ENCODE measurements at regions not wholly inside any gene's neighbourhood (a gene's known extent, or its start where the extent isn't known, plus 50 kb on each side); places are given as distances from the start of the nearest gene placed in this dataset.
"Not testable (repeated sequence)": the region's sequence is repeated elsewhere in the genome, so short reads cannot be mapped to it uniquely, and the experiment has no call there.

DNA sequence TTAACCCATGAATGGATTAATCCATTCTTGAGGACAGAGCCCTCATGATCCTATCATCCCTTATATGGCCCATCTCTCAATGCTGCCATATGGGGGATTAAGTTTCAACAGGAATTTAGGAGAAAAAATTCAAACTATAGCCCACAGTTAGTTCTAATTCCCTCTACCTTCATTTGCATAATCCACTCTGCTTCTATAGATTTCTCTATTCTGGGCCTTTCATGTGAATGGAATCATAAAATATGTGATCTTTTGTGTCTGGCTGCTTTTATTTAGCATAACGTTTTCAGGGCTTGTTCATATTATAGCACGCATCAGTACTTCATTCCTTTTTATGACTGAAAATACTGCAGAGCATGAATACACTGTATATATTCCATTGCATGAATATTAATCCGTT is 55.4 kb downstream of the CTSL start:
- no peak for DNase-seq

DNA sequence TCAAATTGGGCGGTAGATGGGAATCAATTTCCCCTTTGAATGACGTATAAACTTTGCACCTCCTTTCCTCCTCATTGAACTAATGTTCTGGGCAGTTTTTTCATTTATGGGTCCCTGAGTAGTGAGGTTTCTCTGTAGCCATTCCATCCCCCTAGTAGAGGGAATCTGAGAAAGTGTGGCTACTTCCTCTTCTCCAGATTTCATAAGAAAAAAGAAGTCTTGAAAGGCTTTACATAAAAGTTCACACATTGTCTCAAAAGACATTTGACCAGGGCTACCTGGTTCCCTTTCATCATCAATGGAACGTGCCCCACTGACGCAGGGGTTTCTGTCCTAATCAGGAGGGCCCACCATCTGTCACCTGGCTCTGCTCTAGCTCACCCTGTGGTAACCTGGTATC is 57.3 kb downstream of the CTSL start:
- DNase-seq: no peak

DNA sequence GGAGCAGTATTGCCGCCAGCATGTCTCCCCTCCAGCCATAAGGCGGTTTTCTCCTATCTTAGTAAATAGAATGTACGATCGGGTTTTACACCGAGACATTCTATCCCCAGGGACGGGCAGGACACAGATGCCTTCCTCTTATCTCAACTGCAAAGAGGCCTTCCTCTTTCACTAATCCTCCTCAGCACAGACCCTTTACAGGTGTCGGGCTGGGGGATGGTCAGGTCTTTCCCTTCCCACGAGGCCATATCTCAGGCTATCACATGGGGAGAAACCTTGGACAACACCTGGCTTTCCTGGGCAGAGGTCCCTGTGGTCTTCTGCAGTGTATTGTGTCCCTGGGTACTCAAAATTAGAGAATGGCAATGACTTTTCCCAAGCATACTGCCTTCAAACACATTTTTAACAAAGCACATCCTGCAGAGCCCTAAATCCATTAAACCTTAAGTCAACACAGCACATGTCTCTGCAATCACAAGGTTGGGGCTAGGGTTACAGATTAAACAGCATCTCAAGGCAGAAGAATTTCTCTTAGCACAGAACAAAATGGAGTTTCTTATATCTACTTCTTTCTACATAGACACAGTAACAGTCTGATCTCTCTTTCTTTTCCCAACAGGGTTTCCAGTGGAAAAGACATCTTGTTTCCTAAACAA is 59.5 kb downstream of the CTSL start:
- DNase-seq: not testable (repeated sequence)

DNA sequence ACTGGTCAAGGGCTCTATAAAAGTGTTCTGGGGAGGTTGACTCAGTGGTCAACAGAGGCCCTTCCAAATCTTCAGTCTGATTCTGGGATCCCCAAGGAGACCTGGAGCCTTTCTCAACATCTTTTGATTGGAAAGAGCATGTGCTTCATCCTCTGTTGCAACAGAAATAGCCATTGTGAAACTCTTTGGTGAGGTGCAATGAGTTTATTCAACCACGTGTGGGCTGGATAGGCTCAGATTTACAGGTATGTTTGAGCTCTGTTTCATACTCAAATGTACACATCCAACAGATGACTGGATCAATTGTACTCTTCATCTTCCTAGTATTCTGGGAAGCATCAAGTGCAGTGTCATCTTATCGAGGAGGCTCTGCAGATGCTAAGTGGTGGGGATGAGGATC is 60.5 kb downstream of the CTSL start:
- DNase-seq: no peak

DNA sequence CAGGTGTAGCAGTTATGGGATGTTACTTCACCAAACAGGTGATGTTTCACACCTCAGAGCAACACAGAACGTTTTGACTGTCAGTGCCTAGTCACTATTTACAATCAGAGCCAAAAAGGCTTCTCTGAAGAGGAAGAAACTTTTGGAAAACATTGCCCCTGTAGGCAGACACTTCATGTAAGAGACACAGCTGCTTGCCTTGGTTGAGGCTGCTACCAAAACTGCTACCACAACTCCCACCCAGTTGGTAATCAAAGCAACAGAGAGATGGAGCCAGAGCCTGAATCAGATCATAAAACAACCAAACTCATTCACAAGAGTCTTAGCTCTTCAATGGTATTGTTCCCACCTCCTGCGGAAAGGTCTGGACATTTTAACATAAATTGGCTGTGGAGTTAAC is 61.0 kb downstream of the CTSL start:
- no peak for DNase-seq

DNA sequence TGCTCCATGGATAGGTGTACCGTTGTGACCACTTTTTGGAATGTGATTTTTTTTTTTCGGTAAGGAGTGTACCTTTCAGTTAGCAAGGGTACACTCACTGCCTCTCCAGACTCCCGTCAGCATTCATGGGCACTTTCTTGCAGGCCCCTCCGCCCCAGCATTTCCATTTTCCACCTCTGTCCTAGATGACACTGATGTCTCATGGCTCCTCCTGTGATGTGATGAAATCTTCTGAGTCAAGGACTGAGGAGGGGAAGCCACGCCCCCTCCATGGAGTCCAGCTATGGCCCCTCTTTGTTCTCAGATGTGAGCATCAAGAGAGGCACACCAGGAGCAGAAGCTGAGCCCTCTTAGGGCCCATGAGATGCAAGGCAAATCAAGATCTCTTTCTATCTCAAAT is 61.8 kb downstream of the CTSL start:
- no peak for DNase-seq

DNA sequence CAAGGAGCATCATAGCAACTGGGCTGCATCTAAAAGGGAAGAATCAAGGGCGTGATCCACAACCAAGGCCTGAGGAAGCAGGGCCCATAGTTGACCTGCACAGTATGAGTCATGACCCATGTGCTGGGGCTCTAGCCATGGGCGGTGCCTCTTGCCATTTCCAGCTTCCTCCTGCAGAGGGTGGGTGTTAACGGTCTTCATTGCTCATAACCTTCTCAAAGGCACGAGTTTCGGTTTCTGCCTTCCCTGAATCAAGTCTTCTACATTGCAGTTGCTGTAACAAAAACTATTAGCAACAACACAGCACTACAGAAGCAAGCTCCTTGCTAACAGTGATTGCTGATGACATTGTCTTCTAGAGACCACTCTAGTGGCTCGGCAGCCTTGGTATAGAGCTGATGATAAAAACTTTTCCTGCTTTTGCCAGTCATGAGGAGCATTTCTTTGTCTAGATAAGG is 66.9 kb downstream of the CTSL start:
- peak in 2 of 5 experiments; percentile 18 to 76 for DNase-seq

DNA sequence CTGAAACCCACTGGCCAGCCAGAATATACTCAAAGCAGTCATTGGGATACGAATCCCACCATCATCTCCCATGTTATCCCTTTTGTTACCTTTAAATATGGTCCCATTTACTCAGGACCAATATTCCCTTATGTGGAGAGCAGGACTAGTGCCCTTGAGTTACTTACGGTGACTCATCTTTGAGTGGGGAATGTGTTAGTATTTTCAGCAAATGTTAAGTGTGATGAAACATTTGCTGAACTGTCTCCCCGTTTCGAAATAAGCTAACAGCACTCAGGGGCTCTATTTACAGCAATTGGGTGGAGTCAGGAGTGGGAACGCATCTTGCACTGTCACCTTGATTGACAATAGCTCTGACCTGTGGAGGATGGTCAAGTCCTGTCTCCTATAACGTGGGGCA is 67.4 kb downstream of the CTSL start:
- no peak for DNase-seq

DNA sequence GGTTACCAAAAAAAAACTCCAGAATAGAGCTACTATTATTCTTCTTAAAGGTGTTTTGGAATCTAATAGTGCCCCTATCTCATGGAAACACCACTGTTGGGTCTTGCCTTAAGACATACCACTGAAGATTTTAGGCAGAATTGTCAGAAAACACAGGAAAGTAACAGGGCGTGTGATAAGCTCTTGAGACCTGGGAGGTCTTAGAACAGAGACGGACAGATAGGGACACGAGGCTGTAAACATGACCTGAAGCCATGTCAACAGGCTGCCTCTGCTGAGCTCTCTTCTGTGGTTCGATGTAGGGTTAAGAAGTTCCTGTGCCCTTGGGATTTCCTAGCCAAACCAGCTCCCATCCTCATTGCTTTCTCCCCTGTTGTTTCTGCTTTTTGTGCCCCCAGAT is 69.3 kb downstream of the CTSL start:
- DNase-seq: no peak

DNA sequence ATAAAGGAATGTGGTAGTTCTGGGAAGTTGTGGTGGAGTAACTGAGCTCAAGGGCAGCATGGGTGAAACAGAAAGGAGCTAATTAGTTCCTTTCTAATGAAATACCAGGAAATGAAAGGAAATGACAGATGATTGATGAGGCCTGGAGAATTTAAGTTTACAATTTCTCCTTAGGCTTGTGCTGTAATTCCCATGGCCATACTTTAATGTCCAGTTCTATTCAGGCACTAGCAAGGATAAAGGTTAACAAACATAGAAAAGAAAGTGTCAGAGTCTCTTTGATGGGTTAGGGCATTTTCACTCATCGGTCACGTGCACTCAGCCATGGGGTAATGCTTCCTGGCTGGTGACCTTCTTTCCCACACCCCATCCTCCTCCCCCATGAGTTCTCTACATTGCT is 70.3 kb downstream of the CTSL start:
- DNase-seq: no peak

DNA sequence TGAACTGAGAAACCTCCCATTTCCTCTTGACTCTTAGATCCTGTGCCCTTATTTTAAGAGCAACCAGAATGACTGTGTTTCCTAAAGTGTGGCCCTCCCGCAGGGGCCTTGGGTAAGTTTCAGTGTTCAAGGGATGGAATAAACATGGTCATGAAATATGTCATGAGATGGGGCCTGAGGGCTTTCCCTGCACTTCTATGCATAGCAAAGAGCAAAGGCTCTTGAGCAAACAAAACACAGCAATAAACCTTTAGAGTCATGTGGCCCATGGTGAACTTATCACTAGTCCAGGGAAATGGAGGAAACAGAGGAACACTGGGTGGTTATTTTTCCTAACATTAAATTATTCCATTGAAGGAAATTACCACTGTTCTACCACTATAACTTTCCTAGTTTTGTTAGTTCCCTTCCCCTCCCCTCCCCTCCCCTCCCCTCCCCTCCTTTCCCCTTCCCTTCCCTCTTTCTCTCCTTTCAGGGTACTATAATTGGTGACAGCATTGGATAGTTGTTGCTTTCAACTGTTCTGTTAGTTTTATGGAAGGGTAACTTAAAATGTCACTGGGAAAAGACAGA is 72.4 kb downstream of the CTSL start:
- DNase-seq: no peak

DNA sequence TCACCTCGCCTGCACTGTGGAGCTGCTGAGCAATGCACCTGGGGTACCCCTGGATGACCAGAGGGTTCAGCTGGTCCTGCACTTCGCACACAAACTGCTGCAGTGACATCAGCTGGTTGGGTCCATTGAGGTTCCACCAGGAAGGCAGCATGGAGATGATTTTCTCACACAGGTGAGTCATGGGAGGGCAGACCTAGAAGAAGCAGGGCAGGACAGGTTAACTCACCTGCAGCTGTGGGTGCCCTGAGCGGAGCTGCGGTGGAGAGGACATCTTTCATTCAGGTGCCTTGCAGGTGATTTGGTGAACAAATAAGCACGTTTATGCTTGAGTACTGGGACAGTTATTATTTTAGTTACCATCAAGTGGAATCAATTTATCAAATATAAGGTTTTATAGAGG is 73.6 kb downstream of the CTSL start:
- DNase-seq: no peak

DNA sequence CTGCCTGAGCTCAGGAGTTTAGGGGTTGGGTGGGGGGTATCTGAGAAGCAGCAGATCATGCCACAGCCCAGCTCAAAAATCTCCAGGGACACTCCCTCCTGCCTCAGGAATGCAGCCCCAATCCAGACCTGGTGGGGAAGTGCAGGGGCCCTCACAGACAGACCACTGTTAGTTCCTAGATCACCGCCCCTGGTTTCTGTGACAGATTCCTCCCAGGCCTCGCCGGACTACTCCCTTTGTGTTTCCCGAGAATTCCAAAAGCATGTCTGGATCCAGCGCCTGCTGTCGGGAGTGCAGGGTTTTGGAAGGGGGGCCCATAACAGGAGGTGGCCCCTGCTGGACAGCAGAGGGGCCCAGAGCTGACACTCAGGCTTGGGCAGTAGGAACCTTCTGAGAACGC is 74.5 kb downstream of the CTSL start:
- DNase-seq: no peak

DNA sequence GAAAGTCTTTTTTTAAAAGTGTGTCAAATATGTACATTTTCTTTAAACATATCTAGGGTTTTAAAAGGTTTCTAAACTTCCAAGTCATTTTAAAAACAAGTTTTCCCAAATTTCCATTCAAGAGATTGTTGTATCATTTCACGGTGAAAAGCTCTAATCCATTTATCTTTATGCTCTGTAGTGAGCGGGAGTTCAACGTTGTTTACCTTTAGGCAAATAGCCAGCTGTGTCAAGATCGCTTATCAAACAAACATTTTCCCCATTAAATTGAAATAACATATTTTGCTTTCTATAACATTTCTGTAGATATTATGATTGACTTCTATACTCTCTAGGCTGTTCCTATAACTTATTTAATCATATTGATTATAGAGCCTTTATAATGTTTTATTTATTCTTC is 75.1 kb downstream of the CTSL start:
- no peak for DNase-seq

DNA sequence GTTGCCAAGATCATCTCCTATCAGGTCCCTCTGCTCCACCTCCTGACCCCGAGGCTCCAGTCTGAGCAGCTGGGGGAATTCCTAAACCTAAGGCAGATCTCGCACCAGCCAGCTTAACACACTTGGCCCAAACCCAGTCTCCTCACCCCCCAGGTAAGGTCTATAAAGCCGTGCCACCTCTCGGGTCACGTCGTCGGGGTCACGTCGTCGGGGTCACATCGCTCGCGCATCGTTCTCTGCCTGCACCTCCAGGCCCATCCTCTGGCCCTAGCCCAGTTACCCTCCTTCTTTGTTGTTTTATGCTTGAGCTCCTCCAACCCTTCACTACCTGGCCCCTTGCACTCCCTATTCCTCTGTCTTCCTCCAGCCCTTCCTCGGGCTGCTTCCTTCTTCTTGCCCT is 77.2 kb downstream of the CTSL start:
- DNase-seq: no peak

DNA sequence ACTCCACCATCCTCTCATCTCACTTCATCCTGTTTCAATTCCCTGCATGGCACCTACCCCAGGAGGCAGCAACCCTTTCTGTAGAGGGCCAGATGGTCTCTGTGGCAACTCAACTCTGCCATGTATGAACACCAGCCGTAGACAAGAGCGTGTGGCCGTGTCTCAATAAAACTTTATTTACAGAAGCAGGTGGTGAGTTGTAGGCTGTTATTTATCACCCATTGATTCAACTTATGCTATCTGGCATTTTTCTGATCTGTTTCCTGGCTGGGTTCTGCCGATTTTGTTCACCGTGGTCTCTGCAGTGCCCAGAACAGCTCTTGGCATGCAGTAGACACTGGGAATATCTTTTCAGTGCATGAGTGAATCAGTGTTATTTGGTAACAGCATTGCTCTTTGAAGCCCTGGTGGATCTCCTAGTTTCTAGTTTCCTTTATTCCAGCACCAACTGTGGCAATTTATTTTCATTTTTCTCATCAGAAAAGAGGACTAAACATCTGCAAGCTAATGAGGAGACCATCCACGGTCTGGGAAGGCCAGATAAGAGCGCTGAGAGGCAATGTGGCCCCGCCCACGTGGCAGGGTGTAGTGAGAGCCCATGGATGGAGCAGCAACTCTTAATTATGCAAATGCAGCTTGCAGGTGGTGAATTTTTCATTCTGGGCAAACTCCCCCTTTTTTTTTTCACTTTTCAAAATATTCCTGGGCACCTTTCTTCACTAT is 77.9 kb downstream of the CTSL start:
- DNase-seq: no peak

DNA sequence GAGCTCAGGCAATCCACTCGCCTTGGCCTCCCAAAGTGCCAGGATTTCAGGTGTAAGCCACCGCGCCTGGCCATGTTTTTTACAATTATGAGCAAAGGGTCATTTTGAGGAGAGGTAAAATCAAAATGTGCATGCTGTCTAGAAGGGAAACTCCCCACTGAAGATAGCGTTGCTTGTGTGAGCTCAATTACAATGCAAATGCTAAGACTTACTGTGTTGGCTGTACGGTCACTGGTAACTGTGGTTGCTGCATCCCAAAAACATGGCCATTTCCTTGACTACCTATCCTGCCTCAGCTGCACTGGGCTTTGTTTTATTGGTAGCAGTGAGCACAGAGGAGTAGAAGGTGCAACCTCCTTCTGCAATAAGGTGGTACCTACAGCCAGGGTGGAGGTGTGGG is 77.4 kb upstream of the SPATA31E1 start:
- DNase-seq: no peak

DNA sequence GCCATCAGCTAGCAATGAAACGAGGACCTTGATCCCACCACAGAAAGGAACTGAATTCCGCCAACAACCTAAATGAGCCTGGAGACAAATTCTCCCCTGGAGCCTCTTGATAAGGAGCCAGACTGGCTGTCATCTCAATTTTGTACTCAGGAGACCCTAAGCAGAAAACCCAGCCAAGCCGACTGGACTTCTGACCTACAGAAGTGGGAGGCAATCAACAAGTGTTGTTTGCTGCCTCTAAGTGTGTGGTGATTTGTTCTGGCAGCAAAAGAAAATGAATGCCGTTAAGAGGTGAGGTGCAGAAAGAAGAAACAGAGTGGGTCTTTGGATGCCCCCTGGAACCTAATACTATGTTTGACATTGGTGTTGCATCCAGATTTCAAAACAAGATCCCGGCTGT is 72.7 kb upstream of the SPATA31E1 start:
- no peak for DNase-seq

DNA sequence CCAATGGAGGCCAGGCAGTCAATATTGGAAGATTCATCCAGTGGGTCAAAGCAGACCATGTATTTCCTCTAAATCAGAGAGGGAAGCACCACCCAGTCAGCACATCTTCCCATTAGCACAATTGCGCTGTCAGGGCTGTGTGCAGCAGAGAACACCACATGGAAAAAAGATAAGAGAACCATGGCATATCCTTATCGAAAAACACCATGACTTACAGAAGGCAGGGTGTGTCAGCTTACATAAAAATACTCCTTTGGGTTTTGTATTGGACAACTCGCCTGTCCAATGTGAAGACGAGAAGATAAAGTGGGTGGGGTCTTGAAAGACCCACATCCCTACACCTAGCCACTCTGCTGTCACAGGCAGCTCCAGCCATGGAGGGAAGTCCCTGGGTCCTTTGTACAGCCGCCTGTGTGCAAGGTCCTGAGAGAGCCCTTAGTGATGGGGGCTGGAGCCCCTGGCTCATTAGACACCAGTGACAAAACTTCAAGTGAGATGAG is 71.9 kb upstream of the SPATA31E1 start:
- no peak for DNase-seq

DNA sequence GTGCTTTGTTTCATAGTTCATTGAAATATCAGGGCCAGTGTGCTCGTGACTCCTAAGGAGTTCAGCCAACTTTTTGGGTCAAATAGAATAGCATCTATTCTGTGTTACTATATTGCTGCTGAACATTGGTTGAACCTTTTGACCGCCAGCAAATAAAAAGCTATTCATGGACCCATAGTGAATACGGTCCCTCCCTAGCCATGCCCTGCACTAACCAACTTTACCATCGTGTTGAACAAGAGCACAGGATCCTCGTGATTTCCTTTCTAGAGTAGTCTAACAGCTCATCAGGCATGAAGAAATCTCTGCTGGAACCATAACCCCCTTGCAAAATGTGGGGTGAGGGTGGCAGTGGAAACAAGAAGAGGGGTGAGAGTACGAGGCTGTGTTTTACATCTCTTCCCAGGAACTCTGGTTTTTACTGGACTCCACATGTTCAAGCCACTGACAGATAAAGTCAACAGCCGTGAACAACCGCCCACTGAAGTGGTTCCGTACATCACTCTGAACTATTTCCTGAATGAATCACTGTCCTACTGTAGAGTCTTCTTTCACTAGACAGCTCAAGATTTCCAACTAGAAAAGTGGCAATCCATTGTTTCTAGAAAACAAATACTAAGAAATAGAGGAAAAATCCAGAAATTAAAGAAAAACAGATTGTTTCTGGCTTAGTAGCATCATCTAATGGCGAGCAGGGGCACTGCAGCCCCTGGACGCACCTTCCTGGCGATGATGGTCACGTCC is 70.1 kb upstream of the SPATA31E1 start:
- peak in 2 of 5 experiments; percentile 9 to 68 for DNase-seq

DNA sequence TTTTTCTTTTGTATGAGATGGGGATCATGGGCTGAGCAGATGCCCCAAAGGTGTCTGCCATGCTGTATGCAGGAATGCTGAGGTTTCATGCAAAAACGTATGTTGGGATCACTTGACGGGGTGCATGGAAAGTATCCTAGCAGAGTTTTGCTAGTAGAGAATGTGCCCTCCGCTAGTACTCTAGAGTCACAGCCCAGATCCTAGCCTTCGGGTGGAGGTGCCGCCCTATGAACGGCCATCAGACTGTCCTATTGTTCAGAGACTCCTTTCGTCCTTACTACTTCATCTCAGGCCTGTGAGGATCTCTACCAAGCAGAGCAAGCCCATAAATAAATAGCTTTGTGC is 69.6 kb upstream of the SPATA31E1 start:
- no peak for DNase-seq

DNA sequence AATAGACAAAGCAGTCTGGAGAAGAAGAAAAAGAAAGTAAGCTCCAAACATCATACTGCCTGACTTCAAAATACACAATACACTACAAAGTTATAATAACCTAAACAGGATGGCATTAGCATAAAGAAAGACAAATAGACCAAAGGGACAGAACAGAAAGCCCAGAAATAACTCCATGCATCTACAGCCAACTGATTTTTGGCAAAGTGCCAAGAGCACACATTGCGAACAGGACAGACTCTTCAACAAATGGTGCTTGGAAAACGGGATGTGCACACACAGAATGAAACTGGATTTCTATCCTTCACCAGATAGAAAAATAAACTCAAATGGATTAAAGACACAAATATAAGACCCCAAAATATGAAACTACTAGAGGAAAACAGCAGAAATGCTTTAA is 66.6 kb upstream of the SPATA31E1 start:
- DNase-seq: no peak

DNA sequence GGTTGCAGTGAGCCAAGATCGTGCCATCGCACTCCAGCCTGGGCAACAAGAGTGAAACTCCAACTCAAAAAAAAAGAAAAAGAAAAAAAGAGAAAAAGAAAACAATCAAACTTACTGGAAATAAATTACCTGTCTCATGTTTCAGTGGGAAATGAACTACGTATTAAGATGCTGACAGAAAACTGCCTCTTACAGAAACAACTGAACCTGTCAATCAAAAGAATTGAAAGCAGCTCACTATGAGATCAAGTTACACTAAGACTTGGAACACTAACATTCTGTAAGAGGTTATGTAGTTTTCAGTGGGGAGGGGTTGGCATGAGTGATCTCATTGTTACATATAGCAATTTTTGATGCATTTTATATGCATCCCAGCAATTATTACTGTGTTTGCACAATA is 64.4 kb upstream of the SPATA31E1 start:
- no peak for DNase-seq

Measured in T-helper 2 cell (primary cell).